GM21526 (cell line): ENCODE measurements at regions not wholly inside any gene's neighbourhood (a gene's known extent, or its start where the extent isn't known, plus 50 kb on each side); places are given as distances from the start of the nearest gene placed in this dataset.
A peak's percentile ranks its signal among the peaks of the same experiment; 100 is the strongest.

ENCODE experiments used
- ATAC-seq: cut with Tn5 transposase; IDR thresholded peaks from one replicate; pipeline ENCODE4 v1.9.1; 2021; ENCODE audit warnings: moderate library complexity; ENCODE audit not compliant: unreplicated experiment, low FRiP score

GRCh38 chr10:44326474-44327030 is 58.3 kb downstream of the CXCL12 start:
- no peak for ATAC-seq

DNA sequence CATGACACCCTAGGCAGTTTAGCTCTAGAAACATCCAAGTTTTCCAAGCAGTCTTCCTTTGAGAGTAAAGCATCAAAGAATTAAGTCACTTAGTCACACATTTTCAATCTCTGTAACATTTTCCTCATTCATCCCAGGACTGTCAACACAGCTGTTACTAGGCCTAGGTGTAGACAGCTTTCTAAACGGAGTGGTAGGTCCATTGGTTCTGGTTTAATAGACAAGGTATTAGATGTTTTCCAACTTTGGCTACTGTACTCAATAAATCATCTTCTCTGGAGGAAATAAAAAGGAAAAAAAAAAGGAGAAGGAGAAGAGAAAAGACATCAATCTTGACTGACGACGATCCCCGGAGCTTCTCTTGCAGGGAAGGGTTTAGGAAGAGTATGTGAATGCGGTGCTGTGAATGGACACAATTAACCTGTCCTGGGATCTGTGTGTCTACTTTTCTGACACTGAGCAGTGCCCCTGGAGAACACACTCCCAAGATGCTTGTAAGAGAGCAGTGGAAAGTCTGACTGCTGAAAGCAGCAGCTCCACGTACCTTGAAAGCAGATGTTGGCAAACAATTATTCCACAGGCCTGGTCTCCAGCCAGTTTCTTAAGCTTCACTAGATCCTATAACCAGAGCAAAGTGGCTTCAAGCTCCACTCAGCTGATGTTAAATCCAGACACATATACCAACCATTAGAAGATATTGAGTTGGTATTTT is 59.1 kb downstream of the CXCL12 start:
- no peak for ATAC-seq

DNA sequence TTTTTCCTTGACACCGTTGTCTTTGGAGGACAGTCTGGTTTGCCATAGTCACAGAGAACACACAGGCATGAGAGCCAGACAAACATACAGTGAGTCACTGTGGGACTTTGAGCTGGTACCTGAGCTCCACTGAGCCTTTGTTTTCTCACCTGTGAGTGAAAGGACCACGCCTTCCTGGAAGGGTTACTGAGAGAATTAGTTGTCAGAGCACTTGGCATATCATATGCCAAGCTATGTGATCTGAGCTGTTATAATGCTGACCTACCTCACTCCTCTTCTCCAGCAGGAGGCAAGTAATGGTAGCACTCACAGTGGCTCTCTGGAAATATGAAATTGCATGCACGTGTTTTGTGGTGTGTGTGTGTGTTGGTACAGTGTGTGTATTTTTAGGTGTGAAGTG is 59.7 kb downstream of the CXCL12 start:
- no peak for ATAC-seq

- ATAC-seq, result no peak
Observed at GRCh38 chr10:44323838-44324237, 61.1 kb downstream of the CXCL12 start.

GRCh38 chr10:44322137-44322536 is 62.8 kb downstream of the CXCL12 start:
- no peak for ATAC-seq

DNA sequence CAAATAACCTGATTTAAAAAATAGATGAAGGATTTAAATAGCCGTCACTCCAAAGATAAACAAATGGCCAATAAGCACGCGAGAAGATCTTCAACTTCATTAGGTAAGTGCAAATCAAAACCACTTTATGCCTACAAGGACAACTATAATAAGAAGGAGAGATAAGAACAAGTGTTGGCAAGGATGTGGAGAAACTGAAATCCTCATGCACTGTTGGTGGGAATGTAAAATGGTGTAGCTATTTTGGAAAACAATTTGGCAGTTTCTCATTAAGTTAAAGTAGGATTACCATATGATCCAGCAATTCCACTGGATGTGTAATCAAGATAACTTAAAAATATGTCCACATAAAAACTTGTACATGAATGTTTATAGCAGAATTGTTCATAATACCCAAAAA is 64.1 kb downstream of the CXCL12 start:
- no peak for ATAC-seq

GRCh38 chr10:44317856-44318255 is 67.0 kb downstream of the CXCL12 start:
- no peak for ATAC-seq

GRCh38 chr10:44316922-44317215 is 68.0 kb downstream of the CXCL12 start:
- ATAC-seq, result no peak

GRCh38 chr10:44316187-44316921 is 68.5 kb downstream of the CXCL12 start:
- ATAC-seq, result no peak

- no peak for ATAC-seq
Observed at GRCh38 chr10:44314802-44315460, 70.0 kb downstream of the CXCL12 start.

DNA sequence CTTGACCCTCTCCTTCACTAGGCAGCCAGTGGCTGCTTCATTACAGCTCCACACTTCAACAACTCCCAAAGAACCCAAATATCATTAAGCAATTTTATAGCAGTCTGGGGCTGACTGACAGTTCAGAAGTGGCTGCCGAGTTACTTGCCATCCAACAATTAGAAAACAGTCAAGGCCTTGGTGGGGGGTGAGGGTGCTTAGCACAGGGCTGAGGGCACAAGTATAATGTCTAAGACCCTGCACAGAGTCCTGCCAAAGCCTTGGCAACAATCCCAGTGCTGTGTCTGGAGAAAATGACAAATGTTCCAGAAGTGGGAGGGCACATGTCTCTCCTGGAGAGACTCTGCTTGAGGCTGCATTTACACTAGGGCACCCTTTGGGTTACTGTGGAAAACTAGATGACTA is 71.1 kb downstream of the CXCL12 start:
- no peak for ATAC-seq

GRCh38 chr10:44312401-44312800 is 72.5 kb downstream of the CXCL12 start:
- ATAC-seq, result no peak

- ATAC-seq, result no peak
Observed at GRCh38 chr10:44311563-44312051, 73.3 kb downstream of the CXCL12 start.

GRCh38 chr10:44310762-44311562 is 73.9 kb downstream of the CXCL12 start:
- ATAC-seq, result peak; percentile 90

DNA sequence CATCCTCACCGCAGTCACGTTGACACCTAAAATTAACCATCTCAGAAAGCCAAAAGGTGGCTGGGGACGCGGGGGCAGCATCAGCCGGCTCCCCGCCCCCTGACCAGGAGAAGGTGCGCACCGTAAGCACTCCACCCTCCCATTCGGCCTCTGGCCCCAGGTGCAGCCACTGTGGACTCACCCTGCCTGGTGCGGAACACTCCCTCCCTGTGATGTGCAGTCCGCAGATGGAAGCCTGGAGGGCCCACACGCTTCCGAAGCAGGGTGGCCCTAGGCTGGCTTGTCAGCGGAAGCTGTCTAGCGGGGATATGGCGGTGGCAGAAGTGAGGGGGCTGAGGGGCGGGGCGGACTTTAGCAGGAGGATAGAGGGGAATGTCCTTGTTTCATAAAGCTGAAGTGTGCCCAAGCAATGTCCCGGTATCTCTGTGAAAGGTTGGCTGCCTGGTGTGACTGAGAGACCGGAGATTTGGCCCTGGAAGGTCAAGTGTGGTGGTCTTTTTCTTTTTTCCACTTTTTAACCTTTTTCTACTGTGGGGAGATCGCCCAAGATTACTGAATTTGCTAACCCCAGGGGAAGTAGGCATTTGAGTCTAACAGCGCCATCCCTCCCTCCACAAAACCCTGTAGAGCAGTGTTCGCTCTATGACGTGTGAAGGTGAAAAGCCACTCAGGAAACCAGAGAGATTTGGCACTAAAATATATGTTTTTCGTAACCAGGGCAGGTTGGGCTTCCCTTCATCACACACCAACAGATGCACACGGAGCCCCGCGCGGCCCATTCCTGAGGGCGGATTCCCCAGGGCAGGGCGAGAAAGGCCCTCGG is 74.7 kb downstream of the CXCL12 start:
- no peak for ATAC-seq

DNA sequence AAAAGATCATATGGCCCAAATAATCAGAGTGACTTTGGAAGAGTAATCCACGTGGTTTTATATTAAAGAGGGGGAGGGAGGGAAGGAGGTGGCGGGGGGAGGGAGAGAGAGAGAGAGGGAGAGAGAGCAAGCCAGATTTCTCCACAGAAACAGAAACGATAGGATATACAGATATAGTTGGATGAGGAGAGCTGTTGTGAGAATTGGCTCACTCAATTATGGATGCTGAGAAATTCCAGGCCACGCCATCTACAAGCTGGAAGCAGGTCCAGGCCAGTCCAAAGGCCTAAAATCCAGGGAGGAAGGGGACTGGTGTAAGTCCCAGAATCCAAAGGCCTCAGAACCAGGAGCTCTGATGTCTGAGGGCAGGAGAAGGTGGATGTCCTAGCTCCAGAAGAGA is 75.5 kb downstream of the CXCL12 start:
- no peak for ATAC-seq

DNA sequence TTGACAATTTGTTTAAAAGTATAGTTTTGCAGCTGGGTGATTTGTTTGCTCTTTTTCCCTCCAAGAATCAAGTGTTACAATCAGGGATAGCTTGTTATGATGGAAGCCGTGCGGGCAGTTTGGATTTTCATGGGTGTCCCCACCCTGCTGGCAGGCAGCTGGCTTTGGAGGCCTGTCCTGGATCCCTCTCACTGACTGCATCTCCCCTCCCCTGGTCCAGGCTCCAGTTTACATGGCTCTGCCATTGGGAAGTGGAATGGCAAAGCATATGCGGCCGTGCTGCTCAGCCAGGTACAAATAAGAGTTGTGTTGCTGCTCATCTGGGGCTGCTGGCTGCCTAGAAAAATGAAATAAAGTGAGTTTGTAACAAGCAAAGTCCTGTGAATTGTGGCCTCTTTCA is 76.0 kb downstream of the CXCL12 start:
- no peak for ATAC-seq

DNA sequence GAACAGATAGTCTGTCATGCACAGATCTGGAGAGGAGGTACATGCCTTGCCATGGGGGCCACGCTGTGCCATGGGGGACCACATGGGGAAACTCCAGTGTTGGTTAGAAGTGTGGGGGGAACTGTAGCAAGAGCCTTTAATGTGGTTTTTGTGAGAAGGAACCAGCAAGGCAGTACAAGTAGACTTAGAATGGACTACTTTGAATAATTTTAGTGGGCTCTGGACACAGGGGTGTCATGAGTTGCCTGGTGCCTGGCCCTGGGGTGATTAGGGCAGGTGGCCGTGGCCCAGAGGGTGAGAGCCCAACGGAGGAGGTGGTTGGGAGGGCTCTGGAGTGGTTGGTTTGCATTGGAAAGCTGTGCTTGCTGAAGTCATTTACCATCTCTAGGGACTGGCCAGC is 77.2 kb downstream of the CXCL12 start:
- ATAC-seq, result no peak

- no peak for ATAC-seq
Observed at GRCh38 chr10:44306762-44307161, 78.1 kb downstream of the CXCL12 start.
